HG02759 (cell line): ENCODE measurements at regions not wholly inside any gene's neighbourhood (a gene's known extent, or its start where the extent isn't known, plus 50 kb on each side); places are given as distances from the start of the nearest gene placed in this dataset.

ENCODE experiments used
- ATAC-seq: cut with Tn5 transposase; IDR thresholded peaks from one replicate; pipeline ENCODE4 v1.9.1; 2021; ENCODE audit warnings: mild to moderate bottlenecking, moderate library complexity; ENCODE audit not compliant: unreplicated experiment

- ATAC-seq: no peak
Measured at GRCh38 chr5:125341436-125341835, 595.0 kb upstream of the ZNF608 start.

- no peak for ATAC-seq
Measured at GRCh38 chr5:125343015-125343414, 596.6 kb upstream of the ZNF608 start.

GRCh38 chr5:125346316-125346715, 599.9 kb upstream of the ZNF608 start:
- no peak for ATAC-seq

GRCh38 chr5:125348221-125348692, 601.8 kb upstream of the ZNF608 start:
- no peak for ATAC-seq

GRCh38 chr5:125348936-125349831, 602.7 kb upstream of the ZNF608 start:
- no peak for ATAC-seq

- ATAC-seq: no peak
Measured at GRCh38 chr5:125357660-125358059, 611.2 kb upstream of the ZNF608 start.

GRCh38 chr5:125365747-125366146, 619.3 kb upstream of the ZNF608 start:
- no peak for ATAC-seq

GRCh38 chr5:125367702-125368101, 621.3 kb upstream of the ZNF608 start:
- ATAC-seq: no peak

GRCh38 chr5:125370461-125371205, 624.2 kb upstream of the ZNF608 start:
- ATAC-seq: no peak

- ATAC-seq: no peak
Measured at GRCh38 chr5:125372694-125373631, 626.5 kb upstream of the ZNF608 start.

- no peak for ATAC-seq
Measured at GRCh38 chr5:125375143-125375542, 628.7 kb upstream of the ZNF608 start.

GRCh38 chr5:125376059-125376641, 629.7 kb upstream of the ZNF608 start:
- no peak for ATAC-seq

GRCh38 chr5:125377141-125377540, 630.7 kb upstream of the ZNF608 start:
- ATAC-seq: no peak

- no peak for ATAC-seq
Measured at GRCh38 chr5:125381290-125381689, 634.9 kb upstream of the ZNF608 start.

- ATAC-seq: no peak
Measured at GRCh38 chr5:125384071-125384470, 637.6 kb upstream of the ZNF608 start.

GRCh38 chr5:125390326-125390725, 643.9 kb upstream of the ZNF608 start:
- ATAC-seq: no peak

GRCh38 chr5:125393221-125393815, 646.9 kb upstream of the ZNF608 start:
- ATAC-seq: no peak

GRCh38 chr5:125394661-125395280, 648.3 kb upstream of the ZNF608 start:
- ATAC-seq: no peak

- no peak for ATAC-seq
Measured at GRCh38 chr5:125396462-125396861, 650.0 kb upstream of the ZNF608 start.

GRCh38 chr5:125398466-125398865, 652.0 kb upstream of the ZNF608 start:
- no peak for ATAC-seq
